ENCODE measurements at regions not wholly inside any gene's neighbourhood (a gene's known extent, or its start where the extent isn't known, plus 50 kb on each side); places are given as distances from the start of the nearest gene placed in this dataset.

DNA sequence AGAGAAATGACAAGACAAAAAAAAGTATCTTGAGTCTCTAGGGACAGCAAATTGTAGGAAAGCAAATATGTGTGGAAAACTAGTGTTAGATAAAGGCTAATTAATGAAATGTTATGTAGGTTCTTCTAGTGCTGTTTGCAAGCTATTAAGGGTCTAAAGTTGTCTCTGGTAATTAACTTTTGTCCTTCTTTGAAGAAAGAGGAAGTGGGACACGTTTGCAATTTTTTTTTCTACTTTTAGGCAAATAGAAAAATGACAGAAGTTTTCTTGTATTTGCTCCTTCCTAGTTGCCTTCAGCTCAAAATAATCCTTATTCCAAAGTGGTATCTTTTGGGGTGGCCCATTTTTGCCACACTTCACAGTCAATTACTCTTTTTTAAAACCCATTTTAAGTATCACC, 1877.7 kb upstream of the PRR20A start:
- TF ChIP-seq CTCF (IDR thresholded peaks at IDR 0.05) (no peak), POLR2A (IDR thresholded peaks at IDR 0.05) (no peak)
